ENCODE measurements at regions not wholly inside any gene's neighbourhood (a gene's known extent, or its start where the extent isn't known, plus 50 kb on each side); places are given as distances from the start of the nearest gene placed in this dataset.
A peak's percentile ranks its signal among the peaks of the same experiment; 100 is the strongest.

DNA sequence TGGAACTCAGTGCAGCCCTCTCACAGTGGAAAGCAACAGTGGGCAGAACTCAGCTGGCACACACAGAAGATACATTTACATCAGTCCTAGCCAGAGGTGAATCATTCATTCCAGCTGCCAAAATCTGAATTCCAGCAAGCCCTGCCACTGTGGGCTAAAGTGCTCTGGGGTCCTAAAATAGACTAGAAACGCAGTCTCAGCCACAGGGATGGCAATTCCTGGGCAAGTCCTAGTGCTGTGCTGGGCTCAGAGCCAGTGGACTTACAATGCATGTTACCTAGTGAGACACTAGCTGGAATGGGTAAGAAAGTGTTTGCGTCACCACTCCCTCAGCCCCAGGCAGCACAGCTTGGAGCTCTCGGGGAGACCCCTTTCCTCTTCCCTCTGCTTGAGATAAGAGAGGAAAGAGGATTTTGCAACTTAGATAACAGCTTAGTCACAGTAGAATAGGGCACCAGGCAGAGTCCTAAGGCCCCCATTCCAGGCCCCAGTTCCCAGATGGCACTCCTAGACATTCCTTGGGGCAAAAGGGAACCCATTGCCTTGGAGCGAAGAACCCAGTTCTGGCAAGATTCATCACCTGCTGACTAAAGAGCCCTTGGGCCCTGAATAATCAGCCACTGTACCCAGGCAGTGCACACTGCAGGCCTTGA lies 592.9 kb downstream of the FSCB start:
- H3K27me3 ChIP-seq (ENCODE audit: control insufficient read depth in 1 of 2, insufficient read depth in 2 of 2, low read length in 2 of 2) = no peaks in the 10 kb centered on the region
- no peak overlapping the region for H3K27ac ChIP-seq (ENCODE audit: extremely low read length, insufficient read depth, low read length)
- H3K9me3 ChIP-seq (ENCODE audit: low read length) = no peaks in the 10 kb centered on the region
- H3K4me1 ChIP-seq (ENCODE audit: insufficient read depth, low read length) = peaks cover 22% of the 10 kb centered on the region
- no peak overlapping the region for H3K4me2 ChIP-seq (ENCODE audit: low read depth, low read length)
- DNase-seq (ENCODE audit: low spot score) = no peak
- no peaks in the 10 kb centered on the region for H3K79me2 ChIP-seq (ENCODE audit: insufficient read depth, low read length)
- CTCF ChIA-PET (ENCODE audit: low intra/inter-chr PET ratio, low total read pairs) = no interaction called here
- no peak overlapping the region for H3K9ac ChIP-seq (ENCODE audit: insufficient read depth, low read depth, low read length)
- no peak overlapping the region for H3K4me3 ChIP-seq (replicated peaks in 1 of 3; ENCODE audit: insufficient read depth in 1 of 3, low read depth in 2 of 3, low read length in 3 of 3)
- TF ChIP-seq, protein P1, sequence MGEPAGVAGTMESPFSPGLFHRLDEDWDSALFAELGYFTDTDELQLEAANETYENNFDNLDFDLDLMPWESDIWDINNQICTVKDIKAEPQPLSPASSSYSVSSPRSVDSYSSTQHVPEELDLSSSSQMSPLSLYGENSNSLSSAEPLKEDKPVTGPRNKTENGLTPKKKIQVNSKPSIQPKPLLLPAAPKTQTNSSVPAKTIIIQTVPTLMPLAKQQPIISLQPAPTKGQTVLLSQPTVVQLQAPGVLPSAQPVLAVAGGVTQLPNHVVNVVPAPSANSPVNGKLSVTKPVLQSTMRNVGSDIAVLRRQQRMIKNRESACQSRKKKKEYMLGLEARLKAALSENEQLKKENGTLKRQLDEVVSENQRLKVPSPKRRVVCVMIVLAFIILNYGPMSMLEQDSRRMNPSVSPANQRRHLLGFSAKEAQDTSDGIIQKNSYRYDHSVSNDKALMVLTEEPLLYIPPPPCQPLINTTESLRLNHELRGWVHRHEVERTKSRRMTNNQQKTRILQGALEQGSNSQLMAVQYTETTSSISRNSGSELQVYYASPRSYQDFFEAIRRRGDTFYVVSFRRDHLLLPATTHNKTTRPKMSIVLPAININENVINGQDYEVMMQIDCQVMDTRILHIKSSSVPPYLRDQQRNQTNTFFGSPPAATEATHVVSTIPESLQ (CRISPR knock-in tag; conservative IDR thresholded peaks at IDR 0.05) = no peak
- TF ChIP-seq HNF4A (CRISPR knock-in tag; IDR thresholded peaks at IDR 0.05) = peak; percentile 8; the same call in 1 of the 2 replicates
- H4K20me1 ChIP-seq (ENCODE audit: insufficient read depth, low read length) = no peaks in the 10 kb centered on the region
- ATAC-seq = peak; percentile 43
- POLR2A ChIA-PET = no interaction called here
- 29% methylated on average over 1 of the region's 4 CpGs for WGBS (ENCODE audit: low lambda C conversion rate)
- intact Hi-C loops (cut with micrococcal nuclease; ENCODE audit: unreplicated experiment) = no loop called here
- no peak overlapping the region for H2AFZ ChIP-seq (ENCODE audit: low read length)
- in situ Hi-C loops (cut with HindIII; ENCODE audit: extremely low pct_ligation_motif_present, low pct_unique_long_range_greater_than_20kb) = no loop called here
- no TSS peak for BruUV-seq (replicated peaks)
- no peaks in the 10 kb centered on the region for H3K36me3 ChIP-seq (replicated peaks in 1 of 2; ENCODE audit: control insufficient read depth in 1 of 2, insufficient read depth in 2 of 2, low read length in 2 of 2)
- no peak for FAIRE-seq

DNA sequence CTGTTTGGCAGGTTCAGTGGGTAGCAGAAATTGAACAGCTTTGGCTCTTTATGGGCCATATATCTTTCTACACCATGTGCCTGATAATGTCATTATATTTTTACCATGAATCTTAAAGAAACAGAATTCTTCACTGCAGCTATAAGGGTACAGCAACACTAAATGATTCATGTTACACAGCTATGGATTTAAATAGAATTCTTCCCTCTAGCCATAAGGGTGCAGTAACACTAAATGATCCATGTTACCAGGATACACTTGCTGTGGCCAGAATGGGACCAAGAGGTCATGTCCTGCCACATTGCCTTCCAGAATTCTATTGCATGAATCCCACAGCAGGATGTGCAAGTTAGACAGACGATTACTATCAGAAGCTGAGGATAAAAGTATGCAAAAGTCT lies 603.9 kb downstream of the FSCB start:
- no peak overlapping the region for H2AFZ ChIP-seq (ENCODE audit: low read length)
- in situ Hi-C loops (cut with HindIII; ENCODE audit: extremely low pct_ligation_motif_present, low pct_unique_long_range_greater_than_20kb) = no loop called here
- intact Hi-C loops (cut with micrococcal nuclease; ENCODE audit: unreplicated experiment) = no loop called here
- H3K79me2 ChIP-seq (ENCODE audit: insufficient read depth, low read length) = no peaks in the 10 kb centered on the region
- peaks cover 59% of the 10 kb centered on the region for H3K4me1 ChIP-seq (ENCODE audit: insufficient read depth, low read length)
- H3K4me2 ChIP-seq (ENCODE audit: low read depth, low read length) = peak overlapping the region; percentile 49; the same call in 1 of the 2 replicates
- H3K27ac ChIP-seq (ENCODE audit: extremely low read length, insufficient read depth, low read length) = peak overlapping the region; percentile 86
- no peak overlapping the region for H3K9ac ChIP-seq (ENCODE audit: insufficient read depth, low read depth, low read length)
- no peak overlapping the region; a peak in 1 of 6 replicates for H3K4me3 ChIP-seq (replicated peaks in 1 of 3; ENCODE audit: insufficient read depth in 1 of 3, low read depth in 2 of 3, low read length in 3 of 3)
- no peaks in the 10 kb centered on the region for H3K27me3 ChIP-seq (ENCODE audit: control insufficient read depth in 1 of 2, insufficient read depth in 2 of 2, low read length in 2 of 2)
- 76% methylated on average over 1 of the region's 1 CpG for whole genome bisulfite sequencing (ENCODE audit: low lambda C conversion rate)
- no peaks in the 10 kb centered on the region for H3K36me3 ChIP-seq (replicated peaks in 1 of 2; ENCODE audit: control insufficient read depth in 1 of 2, insufficient read depth in 2 of 2, low read length in 2 of 2)
- DNase-seq (ENCODE audit: low spot score) = no peak
- ATAC-seq = no peak
- no TSS peak for BruUV-seq (replicated peaks)
- TF ChIP-seq CTCF (CRISPR knock-in tag; IDR thresholded peaks at IDR 0.05) = 0 out of 2 replicates have a peak, but pooled peaks have one; percentile 10
- TF ChIP-seq ZNF660 (CRISPR knock-in tag; IDR thresholded peaks at IDR 0.05; ENCODE audit: borderline replicate concordance, low read depth) = no peak
- TF ChIP-seq ZZZ3 (CRISPR knock-in tag; IDR thresholded peaks at IDR 0.05; ENCODE audit: borderline replicate concordance) = no peak
- no peak for TF ChIP-seq BRD4 (CRISPR knock-in tag; IDR thresholded peaks at IDR 0.05)
- no peak for TF ChIP-seq GPBP1L1 (CRISPR knock-in tag; IDR thresholded peaks at IDR 0.05)
- TF ChIP-seq GFI1 (CRISPR knock-in tag; IDR thresholded peaks at IDR 0.05; ENCODE audit: borderline replicate concordance) = no peak
- no peak for TF ChIP-seq ZNF776 (CRISPR knock-in tag; IDR thresholded peaks at IDR 0.05)
- TF ChIP-seq ZNF468 (CRISPR knock-in tag; IDR thresholded peaks at IDR 0.05) = no peak
- no peaks in the 10 kb centered on the region for H4K20me1 ChIP-seq (ENCODE audit: insufficient read depth, low read length)
- ChIA-PET POLR2A (no interaction called here), CTCF (ENCODE audit: low intra/inter-chr PET ratio, low total read pairs) (no interaction called here)
- no peak for FAIRE-seq
- no peaks in the 10 kb centered on the region for H3K9me3 ChIP-seq (ENCODE audit: low read length)
